ENCODE measurements at regions not wholly inside any gene's neighbourhood (a gene's known extent, or its start where the extent isn't known, plus 50 kb on each side); places are given as distances from the start of the nearest gene placed in this dataset.
A peak's percentile ranks its signal among the peaks of the same experiment; 100 is the strongest.

DNA sequence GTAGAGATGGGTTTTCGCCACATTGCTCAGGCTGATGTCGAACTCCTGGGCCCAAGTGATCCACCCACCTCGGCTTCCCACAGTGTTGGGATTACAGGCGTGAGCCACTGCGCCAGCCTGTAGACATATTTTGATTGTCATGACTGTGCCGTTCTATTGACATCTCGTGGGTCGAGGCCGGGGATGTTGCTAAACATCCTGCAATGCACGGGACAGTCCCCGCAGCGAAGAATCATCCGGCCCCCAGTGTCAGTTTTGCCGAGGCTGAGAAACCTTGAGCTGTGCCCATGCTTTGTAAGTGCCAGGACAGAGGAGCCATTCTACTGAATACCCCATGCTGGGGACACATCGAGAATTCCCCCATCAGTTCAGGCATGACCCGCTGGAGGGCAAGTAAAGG is 69.1 kb upstream of the GSE1 start:
- Histone ChIP-seq H3K4me1 (ENCODE audit: control insufficient read depth, insufficient read depth, low read length) (no peaks in the 10 kb centered on the region), H3K4me3 (ENCODE audit: low read length) (no peak overlapping the region), H3K27me3 (ENCODE audit: control insufficient read depth, insufficient read depth, low read length) (no peaks in the 10 kb centered on the region), H3K36me3 (ENCODE audit: control insufficient read depth, insufficient read depth, low read length) (no peaks in the 10 kb centered on the region), H3K27ac (ENCODE audit: low read length) (no peak overlapping the region), H3K9me3 (ENCODE audit: control insufficient read depth, insufficient read depth, low read length) (no peaks in the 10 kb centered on the region)
- no peak for DNase-seq (ENCODE audit: low read depth, low spot score)
- WGBS (ENCODE audit: insufficient coverage, insufficient read length) = no CpG with 5 or more reads among the region's 16 CpGs

DNA sequence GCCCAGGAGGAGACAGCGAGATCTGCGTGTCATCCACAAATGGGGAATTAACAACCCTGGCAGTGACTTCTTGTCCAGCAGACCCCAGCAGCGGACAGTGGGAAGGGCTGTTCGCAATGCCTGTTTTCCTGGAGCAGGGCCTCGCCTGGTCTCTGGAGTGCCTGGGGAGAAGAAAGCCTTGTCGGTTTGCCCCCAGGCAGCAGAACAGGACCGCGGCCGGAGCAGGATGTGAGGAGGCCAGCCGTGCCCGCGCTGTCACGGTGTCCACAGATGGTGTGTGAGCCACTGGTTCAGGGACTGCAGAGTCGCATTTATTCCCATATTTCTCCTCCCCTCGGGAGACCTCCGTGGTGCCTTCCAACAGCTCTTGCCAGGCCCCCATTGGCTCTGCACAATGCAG is 68.5 kb upstream of the GSE1 start:
- no peaks in the 10 kb centered on the region for H3K36me3 ChIP-seq (ENCODE audit: control insufficient read depth, insufficient read depth, low read length)
- no peaks in the 10 kb centered on the region for H3K4me1 ChIP-seq (ENCODE audit: control insufficient read depth, insufficient read depth, low read length)
- no peaks in the 10 kb centered on the region for H3K27me3 ChIP-seq (ENCODE audit: control insufficient read depth, insufficient read depth, low read length)
- no peak overlapping the region for H3K4me3 ChIP-seq (ENCODE audit: low read length)
- no peak for DNase-seq (ENCODE audit: low read depth, low spot score)
- no CpG with 5 or more reads among the region's 16 CpGs for WGBS (ENCODE audit: insufficient coverage, insufficient read length)
- H3K27ac ChIP-seq (ENCODE audit: low read length) = no peak overlapping the region
- no peaks in the 10 kb centered on the region for H3K9me3 ChIP-seq (ENCODE audit: control insufficient read depth, insufficient read depth, low read length)

DNA sequence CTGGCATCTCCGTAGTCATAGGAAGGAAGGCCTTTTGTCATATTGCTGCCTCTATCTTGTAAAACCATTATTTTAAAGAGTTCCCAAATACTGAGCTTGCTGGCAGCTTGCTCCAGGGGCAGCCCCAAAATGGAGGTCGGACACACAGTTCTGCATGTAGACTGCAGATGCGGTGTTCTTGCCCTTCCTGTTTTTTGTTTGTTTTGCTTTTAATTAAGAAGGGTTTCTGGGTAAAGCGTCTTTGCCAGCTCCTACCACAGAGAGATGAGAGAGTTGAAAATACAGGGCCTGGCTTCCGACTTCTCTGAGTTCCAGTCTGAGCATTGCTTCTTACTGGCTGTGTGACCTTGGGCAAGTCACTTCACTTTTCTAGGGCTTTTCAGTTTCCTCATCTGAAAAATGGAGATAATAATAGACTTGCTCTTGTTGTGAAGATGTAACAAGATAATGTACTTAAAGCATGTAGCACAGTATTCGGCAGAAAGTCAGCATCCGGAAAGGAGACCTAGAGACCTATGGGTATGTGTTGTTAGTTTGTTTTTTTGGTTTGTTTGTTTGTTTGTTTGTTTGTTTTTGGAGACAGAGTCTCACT is 67.8 kb upstream of the GSE1 start:
- Histone ChIP-seq H3K4me3 (ENCODE audit: low read length) (no peak overlapping the region), H3K27me3 (ENCODE audit: control insufficient read depth, insufficient read depth, low read length) (no peaks in the 10 kb centered on the region), H3K4me1 (ENCODE audit: control insufficient read depth, insufficient read depth, low read length) (no peaks in the 10 kb centered on the region), H3K27ac (ENCODE audit: low read length) (no peak overlapping the region), H3K9me3 (ENCODE audit: control insufficient read depth, insufficient read depth, low read length) (no peaks in the 10 kb centered on the region), H3K36me3 (ENCODE audit: control insufficient read depth, insufficient read depth, low read length) (no peaks in the 10 kb centered on the region)
- no peak for DNase-seq (ENCODE audit: low read depth, low spot score)
- WGBS (ENCODE audit: insufficient coverage, insufficient read length) = no CpG with 5 or more reads among the region's 7 CpGs

DNA sequence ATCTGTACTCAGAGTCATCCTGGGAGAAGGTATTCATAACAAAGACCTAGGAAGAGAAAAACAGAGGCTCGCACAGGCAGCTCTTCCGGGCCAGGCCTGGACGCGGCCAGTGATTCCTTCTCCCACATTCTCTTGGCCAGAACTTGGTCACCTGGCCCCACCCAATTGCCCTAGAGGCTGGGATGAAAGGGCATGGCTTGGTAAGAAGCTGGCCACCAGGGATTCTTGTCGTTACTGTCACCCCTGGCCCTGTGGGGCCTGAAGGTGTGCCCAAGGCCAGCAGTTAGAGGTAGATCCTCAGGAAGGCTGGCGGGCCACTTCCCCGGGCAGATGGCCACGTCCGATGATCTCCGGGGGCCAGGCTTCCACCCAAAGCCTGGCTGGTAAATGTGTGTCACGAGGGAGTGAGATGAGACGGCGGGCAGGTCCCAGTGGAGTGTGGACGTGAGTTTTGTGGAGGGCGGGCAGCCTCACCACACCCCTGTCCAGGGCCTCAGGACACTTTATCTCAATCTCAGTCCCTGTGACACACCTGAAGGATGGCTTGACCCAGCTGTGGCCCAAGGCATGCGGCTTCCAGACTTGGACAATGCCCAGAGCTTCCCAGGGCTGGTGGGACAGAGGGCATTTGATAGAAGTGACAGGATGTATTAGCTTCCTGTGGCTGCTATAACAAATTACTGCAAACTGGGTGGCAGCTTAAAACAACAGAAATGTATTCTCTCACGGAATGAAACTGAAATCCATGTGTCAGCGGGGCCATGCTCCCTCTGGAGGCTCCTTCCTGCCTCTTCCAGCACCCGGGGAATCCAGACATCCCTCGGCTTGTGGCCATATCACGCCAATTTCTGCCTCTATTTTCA is 66.3 kb upstream of the GSE1 start:
- Histone ChIP-seq H3K36me3 (ENCODE audit: control insufficient read depth, insufficient read depth, low read length) (no peaks in the 10 kb centered on the region), H3K9me3 (ENCODE audit: control insufficient read depth, insufficient read depth, low read length) (no peaks in the 10 kb centered on the region), H3K27me3 (ENCODE audit: control insufficient read depth, insufficient read depth, low read length) (no peaks in the 10 kb centered on the region), H3K27ac (ENCODE audit: low read length) (no peak overlapping the region), H3K4me3 (ENCODE audit: low read length) (no peak overlapping the region), H3K4me1 (ENCODE audit: control insufficient read depth, insufficient read depth, low read length) (no peaks in the 10 kb centered on the region)
- WGBS (ENCODE audit: insufficient coverage, insufficient read length) = no CpG with 5 or more reads among the region's 21 CpGs
- DNase-seq (ENCODE audit: low read depth, low spot score) = no peak

DNA sequence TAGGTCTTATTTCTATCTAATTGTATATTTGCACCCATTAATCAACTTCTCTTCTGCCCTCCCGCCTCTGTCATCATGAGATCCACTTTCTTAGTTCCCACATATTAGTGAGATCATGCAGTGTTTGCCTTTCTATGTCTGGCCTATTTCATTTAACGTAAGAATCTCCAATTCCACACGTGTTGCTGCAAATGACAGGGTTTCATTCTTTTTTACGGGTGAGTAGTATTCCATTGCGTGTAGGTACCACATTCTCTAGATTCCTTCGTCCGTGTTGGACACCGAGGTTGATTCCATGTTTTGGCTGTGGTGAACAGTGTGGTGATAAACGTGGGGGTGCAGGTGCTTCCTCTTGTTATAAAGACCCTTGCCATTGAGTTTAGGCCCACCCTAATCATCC is 64.7 kb upstream of the GSE1 start:
- Histone ChIP-seq H3K36me3 (ENCODE audit: control insufficient read depth, insufficient read depth, low read length) (no peaks in the 10 kb centered on the region), H3K9me3 (ENCODE audit: control insufficient read depth, insufficient read depth, low read length) (no peaks in the 10 kb centered on the region), H3K27me3 (ENCODE audit: control insufficient read depth, insufficient read depth, low read length) (no peaks in the 10 kb centered on the region), H3K4me1 (ENCODE audit: control insufficient read depth, insufficient read depth, low read length) (no peaks in the 10 kb centered on the region), H3K4me3 (ENCODE audit: low read length) (no peak overlapping the region), H3K27ac (ENCODE audit: low read length) (no peak overlapping the region)
- no peak for DNase-seq (ENCODE audit: low read depth, low spot score)
- WGBS (ENCODE audit: insufficient coverage, insufficient read length) = no CpG with 5 or more reads among the region's 9 CpGs

DNA sequence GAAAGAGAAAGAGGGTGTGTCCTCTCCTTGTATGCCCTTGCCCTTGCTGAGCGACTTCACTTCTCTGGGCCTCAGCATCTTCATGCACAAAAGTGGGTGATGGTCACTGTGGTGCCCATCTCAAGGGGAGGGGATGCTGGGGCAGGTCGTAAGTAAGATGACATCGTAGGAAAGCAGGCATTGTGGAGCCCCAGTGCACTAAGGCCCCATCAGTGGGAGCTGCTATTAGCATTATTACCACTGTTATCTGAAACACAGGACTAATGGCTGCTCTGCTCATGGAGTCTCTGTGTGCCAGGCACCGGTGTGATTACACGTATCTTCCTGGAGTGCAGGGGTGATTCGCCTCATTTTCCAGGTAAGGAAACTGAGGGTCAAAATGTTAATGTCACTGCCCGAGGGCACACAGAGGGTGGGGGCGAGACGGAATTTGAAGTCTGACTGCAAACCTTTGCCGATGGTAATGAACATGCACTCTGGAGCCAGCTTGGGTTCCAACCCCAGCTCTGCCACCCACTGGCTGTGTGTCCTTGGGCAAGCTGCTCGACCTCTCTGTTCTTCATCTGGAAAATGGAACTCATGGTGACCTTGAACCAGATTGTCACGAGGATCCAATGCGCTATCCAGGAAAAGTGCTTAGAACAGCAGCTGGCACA is 63.2 kb upstream of the GSE1 start:
- WGBS (ENCODE audit: insufficient coverage, insufficient read length) = no CpG with 5 or more reads among the region's 13 CpGs
- no peak for DNase-seq (ENCODE audit: low read depth, low spot score)
- no peaks in the 10 kb centered on the region for H3K27me3 ChIP-seq (ENCODE audit: control insufficient read depth, insufficient read depth, low read length)
- no peaks in the 10 kb centered on the region for H3K36me3 ChIP-seq (ENCODE audit: control insufficient read depth, insufficient read depth, low read length)
- H3K4me3 ChIP-seq (ENCODE audit: low read length) = no peak overlapping the region
- no peak overlapping the region for H3K27ac ChIP-seq (ENCODE audit: low read length)
- peaks cover 2% of the 10 kb centered on the region; the same call in 1 of the 2 replicates for H3K4me1 ChIP-seq (ENCODE audit: control insufficient read depth, insufficient read depth, low read length)
- H3K9me3 ChIP-seq (ENCODE audit: control insufficient read depth, insufficient read depth, low read length) = no peaks in the 10 kb centered on the region

DNA sequence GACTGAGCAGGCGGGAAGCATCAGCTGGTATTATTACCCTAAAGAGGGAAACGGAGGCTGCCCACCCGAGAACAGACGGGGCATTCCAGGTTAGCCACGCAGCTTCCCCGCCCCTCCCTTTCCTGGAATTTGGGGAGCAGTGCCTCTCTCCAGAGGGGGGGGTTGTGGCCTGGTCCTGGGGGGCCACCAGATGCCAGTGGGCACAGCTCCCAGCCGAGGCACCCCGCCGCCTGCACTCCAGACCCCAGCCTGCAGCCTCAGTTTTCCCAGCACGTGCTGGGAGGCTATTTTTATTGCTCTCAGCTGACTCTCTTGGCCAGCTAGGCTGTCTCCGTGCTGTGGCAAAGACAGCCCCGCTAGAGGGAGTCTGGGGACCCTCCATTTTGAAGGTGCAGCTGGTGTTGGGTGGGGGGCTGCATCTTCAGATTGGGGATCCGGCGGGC is 62.7 kb upstream of the GSE1 start:
- WGBS (ENCODE audit: insufficient coverage, insufficient read length) = no CpG with 5 or more reads among the region's 14 CpGs
- no peak overlapping the region for H3K4me3 ChIP-seq (ENCODE audit: low read length)
- H3K9me3 ChIP-seq (ENCODE audit: control insufficient read depth, insufficient read depth, low read length) = no peaks in the 10 kb centered on the region
- peaks cover 2% of the 10 kb centered on the region; the same call in 1 of the 2 replicates for H3K4me1 ChIP-seq (ENCODE audit: control insufficient read depth, insufficient read depth, low read length)
- H3K27me3 ChIP-seq (ENCODE audit: control insufficient read depth, insufficient read depth, low read length) = no peaks in the 10 kb centered on the region
- no peaks in the 10 kb centered on the region for H3K36me3 ChIP-seq (ENCODE audit: control insufficient read depth, insufficient read depth, low read length)
- DNase-seq (ENCODE audit: low read depth, low spot score) = no peak
- H3K27ac ChIP-seq (ENCODE audit: low read length) = no peak overlapping the region

DNA sequence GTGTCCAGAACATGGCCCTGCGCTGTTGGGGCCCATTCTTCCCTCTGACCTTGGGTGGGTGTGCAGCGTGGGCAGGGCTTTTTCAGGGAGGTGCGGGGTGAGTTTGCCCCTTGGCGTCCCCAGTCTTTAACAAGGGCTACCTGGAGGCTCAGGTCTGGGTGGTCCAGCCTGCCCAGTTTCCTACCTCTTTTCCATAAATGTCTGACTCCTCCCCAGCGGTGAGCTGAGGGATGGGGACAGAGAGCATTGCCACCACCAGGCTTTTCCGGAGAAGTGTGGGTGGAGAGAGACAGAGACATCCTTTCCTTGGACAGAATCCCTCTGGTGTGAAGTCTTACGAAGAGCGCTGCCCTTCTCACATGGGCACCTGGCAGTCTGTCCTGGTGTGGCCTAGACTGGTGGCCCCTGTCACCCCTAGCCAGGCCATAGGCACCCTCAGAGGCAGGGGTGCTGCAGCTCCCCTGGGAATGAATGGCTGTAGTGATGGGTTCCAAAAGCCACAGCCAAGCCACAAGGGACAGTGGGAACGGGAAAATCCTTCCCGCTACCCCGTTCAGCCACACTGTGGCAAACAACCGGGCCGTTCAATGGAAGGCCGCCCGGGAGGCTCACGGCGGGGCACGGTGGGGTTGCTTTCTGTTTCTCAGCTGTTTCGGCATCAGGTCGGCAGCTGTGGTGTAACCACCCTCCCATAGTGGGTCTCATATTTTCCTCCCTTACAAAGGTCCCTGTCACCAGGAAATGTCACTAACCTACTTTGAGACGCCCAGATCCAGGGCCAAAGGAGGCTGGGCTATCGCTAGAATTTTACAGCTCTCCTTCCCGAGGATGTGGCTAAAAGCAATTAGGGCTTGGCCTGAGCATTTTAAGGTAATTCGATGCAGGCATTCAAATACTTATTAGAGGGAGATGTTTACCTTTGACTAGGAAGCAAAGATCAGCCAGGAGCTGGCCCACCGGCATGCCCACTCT is 61.9 kb upstream of the GSE1 start:
- no peak overlapping the region for H3K27ac ChIP-seq (ENCODE audit: low read length)
- DNase-seq (ENCODE audit: low read depth, low spot score) = no peak
- no peaks in the 10 kb centered on the region for H3K9me3 ChIP-seq (ENCODE audit: control insufficient read depth, insufficient read depth, low read length)
- no CpG with 5 or more reads among the region's 25 CpGs for WGBS (ENCODE audit: insufficient coverage, insufficient read length)
- H3K4me3 ChIP-seq (ENCODE audit: low read length) = no peak overlapping the region
- H3K36me3 ChIP-seq (ENCODE audit: control insufficient read depth, insufficient read depth, low read length) = no peaks in the 10 kb centered on the region
- no peaks in the 10 kb centered on the region for H3K27me3 ChIP-seq (ENCODE audit: control insufficient read depth, insufficient read depth, low read length)
- H3K4me1 ChIP-seq (ENCODE audit: control insufficient read depth, insufficient read depth, low read length) = peaks cover 2% of the 10 kb centered on the region; the same call in 1 of the 2 replicates

DNA sequence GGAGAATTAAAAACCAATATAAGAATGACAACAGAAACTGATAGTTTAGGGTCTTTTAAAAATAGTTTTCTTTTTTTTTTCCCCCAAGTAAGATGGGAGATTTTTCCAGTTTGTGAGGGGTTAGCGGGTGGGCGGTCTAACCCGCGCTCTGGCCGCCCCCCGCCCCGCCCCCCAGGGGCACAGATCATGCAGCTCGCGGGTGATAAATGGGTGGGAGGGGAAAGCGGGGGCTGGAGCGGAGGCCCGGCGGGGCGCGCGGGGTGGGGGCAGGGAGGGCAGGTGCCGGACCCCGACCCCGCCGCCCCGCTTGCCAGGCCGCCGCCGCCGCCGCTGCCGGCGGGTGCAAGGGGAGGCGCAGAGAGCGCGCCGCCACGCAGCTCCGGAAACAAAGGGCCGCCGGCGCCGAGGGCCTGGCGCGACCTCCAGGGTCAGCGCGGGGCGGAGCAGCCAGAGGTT is 60.1 kb upstream of the GSE1 start:
- Histone ChIP-seq H3K4me3 (ENCODE audit: low read length) (peak overlapping the region; percentile 73; the same call in 1 of the 2 replicates), H3K9me3 (ENCODE audit: control insufficient read depth, insufficient read depth, low read length) (no peaks in the 10 kb centered on the region), H3K4me1 (ENCODE audit: control insufficient read depth, insufficient read depth, low read length) (peaks cover 4% of the 10 kb centered on the region), H3K36me3 (ENCODE audit: control insufficient read depth, insufficient read depth, low read length) (no peaks in the 10 kb centered on the region), H3K27me3 (ENCODE audit: control insufficient read depth, insufficient read depth, low read length) (no peaks in the 10 kb centered on the region), H3K27ac (ENCODE audit: low read length) (no peak overlapping the region)
- no CpG with 5 or more reads among the region's 43 CpGs for WGBS (ENCODE audit: insufficient coverage, insufficient read length)
- DNase-seq (ENCODE audit: low read depth, low spot score) = no peak

All from iPS DF 6.9 (cell line).